ENCODE measurements at regions not wholly inside any gene's neighbourhood (a gene's known extent, or its start where the extent isn't known, plus 50 kb on each side); places are given as distances from the start of the nearest gene placed in this dataset.

GRCh38 chrX:40808203-40808602 is 72.9 kb upstream of the MED14 start:
- Histone ChIP-seq H3K36me3 (ENCODE audit: control insufficient read depth in 2 of 2, insufficient read depth in 2 of 2, low read length in 1 of 2) (no peaks in the 10 kb centered on the region), H3K27ac (ENCODE audit: control insufficient read depth, insufficient read depth) (no peak overlapping the region), H2AFZ (ENCODE audit: control insufficient read depth, low read depth, low read length) (no peak overlapping the region), H3K4me2 (ENCODE audit: control insufficient read depth, insufficient read depth) (no peak overlapping the region), H3K9ac (ENCODE audit: control insufficient read depth, insufficient read depth, low read length) (no peak overlapping the region), H3K4me3 (no peak overlapping the region), H3K27me3 (replicated peaks in 1 of 2; ENCODE audit: control insufficient read depth in 2 of 2, insufficient read depth in 2 of 2, low read length in 1 of 2) (no peaks in the 10 kb centered on the region; a peak in 2 of 4 replicates), H3K4me1 (ENCODE audit: control insufficient read depth, insufficient read depth, low read length) (no peaks in the 10 kb centered on the region), H3K79me2 (ENCODE audit: control insufficient read depth, insufficient read depth, low read length) (no peaks in the 10 kb centered on the region), H4K20me1 (ENCODE audit: control insufficient read depth, insufficient read depth) (no peaks in the 10 kb centered on the region), H3K9me3 (replicated peaks; ENCODE audit: control insufficient read depth, insufficient read depth, low read length) (no peaks in the 10 kb centered on the region; the same call in 2 of the 3 replicates)
- WGBS (ENCODE audit: insufficient coverage, insufficient replicate concordance, low lambda C conversion rate, missing lambda C conversion rate), result 62% methylated on average over 2 of the region's 2 CpGs
- FAIRE-seq, result no peak
- RAD21 ChIA-PET (ENCODE audit: unreplicated experiment), result no interaction called here
- no peak for TF ChIP-seq SMAD5 (IDR thresholded peaks at IDR 0.05; ENCODE audit: low read depth)
- TF ChIP-seq MXI1 (IDR thresholded peaks at IDR 0.05; ENCODE audit: low read depth, low read length), result no peak
- SMC1A ChIA-PET (ENCODE audit: uncharacterized antibody, unreplicated experiment), result interaction anchor here (0.9 to 1.0 kb wide), 3 partner anchors 13 to 264 kb away, joined by 3 to 4 read pairs (median 3); no protein-coding TSS in a partner anchor
- no peak for ATAC-seq
- intact Hi-C loops (cut with micrococcal nuclease; ENCODE audit: unreplicated experiment) (no loop called here), in situ Hi-C loops (cut with MboI) (no loop called here)
- CTCF ChIA-PET, result interaction anchor here (2.9 kb wide), 1 partner anchor 14 kb away, joined by 9 read pairs; no protein-coding TSS in a partner anchor
- no peak for DNase-seq (ENCODE audit: low read depth, low spot score)
- POLR2A ChIA-PET, result no interaction called here
- no TSS peak for BruUV-seq (replicated peaks)

- Histone ChIP-seq H4K20me1 (ENCODE audit: control insufficient read depth, insufficient read depth) (no peaks in the 10 kb centered on the region), H2AFZ (ENCODE audit: control insufficient read depth, low read depth, low read length) (no peak overlapping the region), H3K36me3 (ENCODE audit: control insufficient read depth in 2 of 2, insufficient read depth in 2 of 2, low read length in 1 of 2) (no peaks in the 10 kb centered on the region), H3K9me3 (replicated peaks; ENCODE audit: control insufficient read depth, insufficient read depth, low read length) (no peaks in the 10 kb centered on the region), H3K4me2 (ENCODE audit: control insufficient read depth, insufficient read depth) (no peak overlapping the region), H3K79me2 (ENCODE audit: control insufficient read depth, insufficient read depth, low read length) (no peaks in the 10 kb centered on the region), H3K9ac (ENCODE audit: control insufficient read depth, insufficient read depth, low read length) (no peak overlapping the region), H3K4me3 (no peak overlapping the region), H3K27ac (ENCODE audit: control insufficient read depth, insufficient read depth) (no peak overlapping the region), H3K27me3 (replicated peaks in 1 of 2; ENCODE audit: control insufficient read depth in 2 of 2, insufficient read depth in 2 of 2, low read length in 1 of 2) (no peaks in the 10 kb centered on the region), H3K4me1 (ENCODE audit: control insufficient read depth, insufficient read depth, low read length) (no peaks in the 10 kb centered on the region)
- no peak for DNase-seq (ENCODE audit: low read depth, low spot score)
- TF ChIP-seq CHD1 (IDR thresholded peaks at IDR 0.05; ENCODE audit: low read depth, low read length) (no peak), TCF3 (IDR thresholded peaks at IDR 0.05; ENCODE audit: borderline replicate concordance, insufficient read depth, low read depth, low read length) (no peak), EGR1 (IDR thresholded peaks at IDR 0.05; ENCODE audit: borderline replicate concordance in 1 of 2, low read depth in 2 of 2, low read length in 2 of 2) (no peak), ZNF274 (IDR thresholded peaks at IDR 0.05; ENCODE audit: insufficient read depth, insufficient read length) (no peak), IKZF2 (IDR thresholded peaks at IDR 0.05) (no peak), TBL1XR1 (IDR thresholded peaks at IDR 0.05; ENCODE audit: low read depth, low read length) (no peak), PML (IDR thresholded peaks at IDR 0.05; ENCODE audit: low read length) (no peak), SIX5 (IDR thresholded peaks at IDR 0.05; ENCODE audit: low read depth, low read length, severe bottlenecking) (no peak), E2F4 (IDR thresholded peaks at IDR 0.05; ENCODE audit: low read depth, low read length) (no peak), USF1 (IDR thresholded peaks at IDR 0.05; ENCODE audit: borderline replicate concordance, extremely low read length, insufficient read depth, low read depth, low read length) (no peak)
- POLR2A ChIA-PET, result no interaction called here
- intact Hi-C loops (cut with micrococcal nuclease; ENCODE audit: unreplicated experiment) (no loop called here), in situ Hi-C loops (cut with MboI) (no loop called here)
- RAD21 ChIA-PET (ENCODE audit: unreplicated experiment), result no interaction called here
- CTCF ChIA-PET, result interaction anchor here (2.9 kb wide), 1 partner anchor 15 kb away, joined by 9 read pairs; no protein-coding TSS in a partner anchor
- no peak for ATAC-seq
- no peak for FAIRE-seq
- SMC1A ChIA-PET (ENCODE audit: uncharacterized antibody, unreplicated experiment), result no interaction called here
- no TSS peak for BruUV-seq (replicated peaks)
Observed at GRCh38 chrX:40809210-40809609, 73.9 kb upstream of the MED14 start.
